GM23338 (cell line): ENCODE measurements at regions not wholly inside any gene's neighbourhood (a gene's known extent, or its start where the extent isn't known, plus 50 kb on each side); places are given as distances from the start of the nearest gene placed in this dataset.

ENCODE experiments used
- ATAC-seq: fragments of 200-7000 bp; cut with Tn5 transposase; 3 replicates; pipeline ENCODE4 v1.9.1; 2020
- DNase-seq: peaks from one replicate; pipeline ENCODE4 v3.0.0-alpha.2; 2015; ENCODE audit warnings: low spot score
- H2AFZ ChIP-seq: fragments of 200-600 bp; sonication (generic); 2 replicates; pipeline ENCODE4 v1.8.0; 2016; ENCODE audit warnings: antibody characterized with exemption, mild to moderate bottlenecking, moderate library complexity
- H3F3A ChIP-seq: fragments of 200-600 bp; sonication (generic); replicated peaks from 2 replicates; pipeline ENCODE4 v1.8.0; 2017; ENCODE audit warnings: antibody characterized with exemption, mixed run types, low read depth
- H3K27ac ChIP-seq: fragments of 200-600 bp; sonication (generic); 2 replicates; pipeline ENCODE4 v1.6.1; 2016; ENCODE audit warnings: low read depth
- H3K27me3 ChIP-seq: fragments of 200-600 bp; sonication (generic); 2 replicates; pipeline ENCODE4 v1.8.0; 2016; ENCODE audit warnings: mild to moderate bottlenecking, mixed run types, moderate library complexity; ENCODE audit not compliant: insufficient read depth
- H3K36me3 ChIP-seq: fragments of 200-600 bp; sonication (generic); 2 replicates; pipeline ENCODE4 v1.8.0; 2016; ENCODE audit warnings: mild to moderate bottlenecking; ENCODE audit not compliant: insufficient read depth
- H3K4me1 ChIP-seq: fragments of 200-600 bp; sonication (generic); 2 replicates; pipeline ENCODE4 v1.8.0; 2016; ENCODE audit warnings: mild to moderate bottlenecking, moderate library complexity; ENCODE audit not compliant: insufficient read depth
- H3K4me2 ChIP-seq: fragments of 200-600 bp; sonication (generic); 2 replicates; pipeline ENCODE4 v1.7.1; 2017; ENCODE audit warnings: mixed run types
- H3K4me3 ChIP-seq: fragments of 200-600 bp; sonication (generic); 2 replicates; pipeline ENCODE4 v1.6.1; 2016; ENCODE audit warnings: mixed run types
- H3K79me2 ChIP-seq: fragments of 200-600 bp; sonication (generic); replicated peaks from 2 replicates; pipeline ENCODE4 v1.8.0; 2017; ENCODE audit warnings: mild to moderate bottlenecking; ENCODE audit not compliant: insufficient read depth
- H3K9me2 ChIP-seq: fragments of 200-600 bp; sonication (generic); 2 replicates; pipeline ENCODE4 v1.8.0; 2017; ENCODE audit not compliant: insufficient read depth
- H4K20me1 ChIP-seq: fragments of 200-600 bp; sonication (generic); replicated peaks from 2 replicates; pipeline ENCODE4 v1.8.0; 2017; ENCODE audit warnings: mild to moderate bottlenecking; ENCODE audit not compliant: insufficient read depth
- H3K27ac Mint-ChIP-seq: 2 replicates; pipeline ENCODE4 v1.8.0; 2020; ENCODE audit warnings: inconsistent platforms, mild to moderate bottlenecking, moderate library complexity, mixed read lengths
- H3K27me3 Mint-ChIP-seq: 3 replicates; pipeline ENCODE4 v1.8.0; 2022; ENCODE audit warnings: low read depth, mild to moderate bottlenecking, moderate library complexity, mixed read lengths, inconsistent platforms; ENCODE audit not compliant: insufficient read depth, poor library complexity
- H3K36me3 Mint-ChIP-seq: 3 replicates; pipeline ENCODE4 v1.8.0; 2021; ENCODE audit warnings: low read depth, mild to moderate bottlenecking, inconsistent platforms, moderate library complexity, mixed read lengths
- H3K4me1 Mint-ChIP-seq: 3 replicates; pipeline ENCODE4 v1.8.0; 2020; ENCODE audit warnings: mild to moderate bottlenecking, inconsistent platforms, mixed read lengths
- H3K4me3 Mint-ChIP-seq: 3 replicates; pipeline ENCODE4 v1.8.0; 2021; ENCODE audit warnings: moderate library complexity, mild to moderate bottlenecking, inconsistent platforms, mixed read lengths
- H3K9me3 Mint-ChIP-seq: 3 replicates; pipeline ENCODE4 v1.8.0; 2020; ENCODE audit warnings: moderate library complexity, mild to moderate bottlenecking, inconsistent platforms, mixed read lengths
- CREB1 ChIP-seq: fragments of 250-450 bp; sonication (Bioruptor Pico); IDR thresholded peaks from 2 replicates; pipeline ENCODE4 v1.5.0; 2020; ENCODE audit warnings: low read depth, mild to moderate bottlenecking, moderate library complexity
- ETS1 ChIP-seq: IDR thresholded peaks from 2 replicates; pipeline ENCODE4 v1.6.1; 2016; ENCODE audit warnings: antibody characterized with exemption
- EZH2 ChIP-seq: fragments of 200-600 bp; sonication (generic); IDR thresholded peaks from one replicate; pipeline ENCODE4 v1.8.0; 2017; ENCODE audit warnings: antibody characterized with exemption, mild to moderate bottlenecking, low read depth; ENCODE audit not compliant: unreplicated experiment
- JUNB ChIP-seq: IDR thresholded peaks from one replicate; pipeline ENCODE4 v1.6.1; 2016; ENCODE audit warnings: antibody characterized with exemption; ENCODE audit not compliant: unreplicated experiment
- NANOG ChIP-seq: IDR thresholded peaks from 2 replicates; pipeline ENCODE4 v1.6.1; 2016; ENCODE audit warnings: antibody characterized with exemption, borderline replicate concordance
- ZNF114 ChIP-seq: fragments of 250-450 bp; sonication (Bioruptor Pico); IDR thresholded peaks from 2 replicates; pipeline ENCODE4 v1.5.0; 2020; ENCODE audit warnings: mild to moderate bottlenecking, moderate library complexity
- ZNF462 ChIP-seq: fragments of 250-450 bp; sonication (Bioruptor Pico); IDR thresholded peaks from 2 replicates; pipeline ENCODE4 v1.5.0; 2020; ENCODE audit warnings: mild to moderate bottlenecking, moderate library complexity

GRCh38 chr17:69710926-69711325 lies 296.4 kb downstream of the MAP2K6 start:
- no peak overlapping the region for H3K4me3 Mint-ChIP-seq
- Histone ChIP-seq H4K20me1 (no peaks in the 10 kb centered on the region), H3K4me2 (no peak overlapping the region), H3K27ac (no peak overlapping the region), H3F3A (no peaks in the 10 kb centered on the region), H3K4me3 (no peak overlapping the region), H3K36me3 (no peaks in the 10 kb centered on the region), H2AFZ (no peak overlapping the region), H3K27me3 (no peaks in the 10 kb centered on the region), H3K9me2 (no peaks in the 10 kb centered on the region), H3K4me1 (no peaks in the 10 kb centered on the region), H3K79me2 (no peaks in the 10 kb centered on the region)
- ATAC-seq (no peak), DNase-seq (no peak)
- H3K9me3 Mint-ChIP-seq = no peaks in the 10 kb centered on the region
- H3K36me3 Mint-ChIP-seq = no peaks in the 10 kb centered on the region
- H3K27ac Mint-ChIP-seq = no peak overlapping the region
- H3K4me1 Mint-ChIP-seq = no peaks in the 10 kb centered on the region
- TF ChIP-seq EZH2 (no peak), CREB1 (CRISPR knock-in tag) (no peak)
- H3K27me3 Mint-ChIP-seq = no peaks in the 10 kb centered on the region

GRCh38 chr17:69711541-69711940 lies 297.0 kb downstream of the MAP2K6 start:
- H3K4me1 Mint-ChIP-seq = no peaks in the 10 kb centered on the region
- H2AFZ ChIP-seq = no peak overlapping the region

GRCh38 chr17:69712801-69713311 lies 298.4 kb downstream of the MAP2K6 start:
- Mint-ChIP-seq H3K27me3 (no peaks in the 10 kb centered on the region), H3K36me3 (no peaks in the 10 kb centered on the region), H3K4me3 (no peak overlapping the region), H3K27ac (no peak overlapping the region), H3K9me3 (no peaks in the 10 kb centered on the region), H3K4me1 (no peaks in the 10 kb centered on the region)
- DNase-seq (no peak), ATAC-seq (no peak)
- Histone ChIP-seq H3K27ac (no peak overlapping the region), H3K4me1 (no peaks in the 10 kb centered on the region), H3K36me3 (no peaks in the 10 kb centered on the region), H3F3A (no peaks in the 10 kb centered on the region), H3K4me3 (no peak overlapping the region), H3K27me3 (no peaks in the 10 kb centered on the region), H3K9me2 (no peaks in the 10 kb centered on the region), H4K20me1 (no peaks in the 10 kb centered on the region), H2AFZ (no peak overlapping the region), H3K4me2 (no peak overlapping the region), H3K79me2 (no peaks in the 10 kb centered on the region)
- no peak for TF ChIP-seq ZNF114 (CRISPR knock-in tag)
- TF ChIP-seq JUNB = no peak
- TF ChIP-seq ETS1 = no peak
- TF ChIP-seq ZNF462 (CRISPR knock-in tag) = no peak
- TF ChIP-seq NANOG = no peak

More at GRCh38 chr17:69711541-69711940, 297.0 kb downstream of the MAP2K6 start:
- H3K27me3 Mint-ChIP-seq = no peaks in the 10 kb centered on the region
- no peaks in the 10 kb centered on the region for H3F3A ChIP-seq
- H3K4me3 ChIP-seq = no peak overlapping the region
- ATAC-seq = no peak
- H3K79me2 ChIP-seq = no peaks in the 10 kb centered on the region
- H3K4me2 ChIP-seq = no peak overlapping the region
- no peaks in the 10 kb centered on the region for H3K36me3 Mint-ChIP-seq
- no peak for DNase-seq
- H3K27me3 ChIP-seq = no peaks in the 10 kb centered on the region
- H3K9me2 ChIP-seq = no peaks in the 10 kb centered on the region
- no peak overlapping the region for H3K27ac Mint-ChIP-seq
- no peaks in the 10 kb centered on the region for H3K9me3 Mint-ChIP-seq
- no peaks in the 10 kb centered on the region for H3K4me1 ChIP-seq
- no peak overlapping the region for H3K27ac ChIP-seq
- no peak overlapping the region for H3K4me3 Mint-ChIP-seq
- no peaks in the 10 kb centered on the region for H3K36me3 ChIP-seq
- no peak for TF ChIP-seq ETS1
- no peaks in the 10 kb centered on the region for H4K20me1 ChIP-seq
